H9 (cell line): ENCODE measurements at regions not wholly inside any gene's neighbourhood (a gene's known extent, or its start where the extent isn't known, plus 50 kb on each side); places are given as distances from the start of the nearest gene placed in this dataset.

Experiments used
- DNase-seq: peaks from one replicate; pipeline ENCODE4 v3.0.0-alpha.2; 2017
- H2AFZ ChIP-seq: one replicate; pipeline ENCODE4 v1.6.1; 2013; ENCODE audit warnings: mild to moderate bottlenecking, low read length, control low read depth, moderate library complexity
- H2AK5ac ChIP-seq: 2 replicates; pipeline ENCODE4 v1.6.1; 2013; ENCODE audit warnings: low read length, control low read depth, mixed read lengths; ENCODE audit not compliant: insufficient read length
- H2BK120ac ChIP-seq: one replicate; pipeline ENCODE4 v1.6.1; 2013; ENCODE audit warnings: low read depth, mild to moderate bottlenecking, low read length, control low read depth, inconsistent platforms; ENCODE audit not compliant: poor library complexity, severe bottlenecking
- H2BK12ac ChIP-seq: 2 replicates; pipeline ENCODE4 v1.6.1; 2013; ENCODE audit warnings: low read length, control low read depth, mixed read lengths, low read depth; ENCODE audit not compliant: insufficient read length
- H2BK15ac ChIP-seq: 2 replicates; pipeline ENCODE4 v1.6.1; 2013; ENCODE audit warnings: low read depth, low read length, control low read depth
- H2BK20ac ChIP-seq: one replicate; pipeline ENCODE4 v1.6.1; 2013; ENCODE audit warnings: low read depth, mild to moderate bottlenecking, low read length, control low read depth, inconsistent platforms; ENCODE audit not compliant: poor library complexity, severe bottlenecking
- H2BK5ac ChIP-seq: 2 replicates; pipeline ENCODE4 v1.6.1; 2013; ENCODE audit warnings: low read length, control low read depth, mixed read lengths; ENCODE audit not compliant: insufficient read length
- H3K14ac ChIP-seq: 2 replicates; pipeline ENCODE4 v1.6.1; 2013; ENCODE audit warnings: low read length, control low read depth; ENCODE audit not compliant: insufficient read depth
- H3K18ac ChIP-seq: 2 replicates; pipeline ENCODE4 v1.6.1; 2013; ENCODE audit warnings: low read depth, mild to moderate bottlenecking, mixed read lengths, low read length, control low read depth; ENCODE audit not compliant: insufficient read length
- H3K23ac ChIP-seq: 2 replicates; pipeline ENCODE4 v1.6.1; 2013; ENCODE audit warnings: low read length, control low read depth, mixed read lengths, low read depth; ENCODE audit not compliant: insufficient read length
- H3K23me2 ChIP-seq: 2 replicates; pipeline ENCODE4 v1.6.1; 2013; ENCODE audit warnings: low read depth, mild to moderate bottlenecking, mixed read lengths, low read length, control low read depth; ENCODE audit not compliant: insufficient read length, poor library complexity, severe bottlenecking
- H3K27ac ChIP-seq: 2 replicates; pipeline ENCODE4 v1.5.1; 2013; ENCODE audit warnings: low read length, control low read depth, mixed read lengths, low read depth; ENCODE audit not compliant: insufficient read length
- H3K27me3 ChIP-seq: 2 replicates; pipeline ENCODE4 v1.6.1; 2013; ENCODE audit warnings: low read length, control low read depth, inconsistent platforms; ENCODE audit not compliant: insufficient read depth
- H3K4ac ChIP-seq: 2 replicates; pipeline ENCODE4 v1.6.1; 2013; ENCODE audit warnings: low read depth, mild to moderate bottlenecking, control low read depth, inconsistent platforms, low read length, moderate library complexity
- H3K4me1 ChIP-seq: 2 replicates; pipeline ENCODE4 v1.6.1; 2013; ENCODE audit warnings: low read length, control low read depth, inconsistent platforms; ENCODE audit not compliant: insufficient read depth
- H3K4me2 ChIP-seq: 2 replicates; pipeline ENCODE4 v1.6.1; 2013; ENCODE audit warnings: low read length, control low read depth, mixed read lengths; ENCODE audit not compliant: insufficient read length, insufficient read depth
- H3K56ac ChIP-seq: 2 replicates; pipeline ENCODE4 v1.6.1; 2013; ENCODE audit warnings: low read depth, mild to moderate bottlenecking, mixed read lengths, low read length, control low read depth; ENCODE audit not compliant: insufficient read length
- H3K79me1 ChIP-seq: 2 replicates; pipeline ENCODE4 v1.6.1; 2013; ENCODE audit warnings: low read depth, mild to moderate bottlenecking, moderate library complexity, low read length, control low read depth, inconsistent platforms; ENCODE audit not compliant: insufficient read depth, poor library complexity, severe bottlenecking
- H3K79me2 ChIP-seq: 2 replicates; pipeline ENCODE4 v1.6.1; 2013; ENCODE audit warnings: low read length, control low read depth, inconsistent platforms; ENCODE audit not compliant: insufficient read depth
- H3K9ac ChIP-seq: 2 replicates; pipeline ENCODE4 v1.6.1; 2013; ENCODE audit warnings: low read length, control low read depth, mixed read lengths; ENCODE audit not compliant: insufficient read length; ENCODE audit errors: extremely low read depth
- H3K9me3 ChIP-seq: one replicate; pipeline ENCODE4 v1.6.1; 2013; ENCODE audit warnings: low read depth, low read length, inconsistent platforms; ENCODE audit not compliant: control insufficient read depth
- H3T11ph ChIP-seq: one replicate; pipeline ENCODE4 v1.6.1; 2013; ENCODE audit warnings: mild to moderate bottlenecking, low read length, control low read depth, inconsistent platforms
- H4K20me1 ChIP-seq: one replicate; pipeline ENCODE4 v1.6.1; 2013; ENCODE audit not compliant: control insufficient read depth, insufficient read length, insufficient read depth
- H4K5ac ChIP-seq: 2 replicates; pipeline ENCODE4 v1.6.1; 2013; ENCODE audit warnings: low read depth, mild to moderate bottlenecking, mixed read lengths, low read length, control low read depth; ENCODE audit not compliant: insufficient read length
- H4K8ac ChIP-seq: replicated peaks from 2 replicates; pipeline ENCODE4 v1.6.1; 2013; ENCODE audit warnings: low read length, control low read depth, mixed read lengths, low read depth; ENCODE audit not compliant: insufficient read length
- H4K91ac ChIP-seq: 2 replicates; pipeline ENCODE4 v1.6.1; 2013; ENCODE audit warnings: low read depth, mild to moderate bottlenecking, moderate library complexity, mixed read lengths, low read length, control low read depth; ENCODE audit not compliant: insufficient read length
- H3K27ac Mint-ChIP-seq, 3 experiments: 2 replicates in 2 of 3; 3 replicates in 1 of 3; pipeline ENCODE4 v1.8.0; 2020 to 2021; ENCODE audit warnings: mixed read lengths in 3 of 3, mild to moderate bottlenecking in 1 of 3, moderate library complexity in 1 of 3
- H3K27me3 Mint-ChIP-seq: 2 replicates; pipeline ENCODE4 v1.8.0; 2021; ENCODE audit warnings: low read depth, mild to moderate bottlenecking, moderate library complexity, mixed read lengths
- H3K36me3 Mint-ChIP-seq, 3 experiments: 2 replicates in 2 of 3; 3 replicates in 1 of 3; pipeline ENCODE4 v1.8.0; 2020 to 2021; ENCODE audit warnings: low read depth in 3 of 3, mixed read lengths in 3 of 3; ENCODE audit not compliant: insufficient read depth in 1 of 3
- H3K4me1 Mint-ChIP-seq, 2 experiments: 2 replicates each; pipeline ENCODE4 v1.8.0; 2020; ENCODE audit warnings: mixed read lengths in 2 of 2
- H3K4me3 Mint-ChIP-seq, 2 experiments: 2 replicates in 1 of 2; 3 replicates in 1 of 2; pipeline ENCODE4 v1.8.0; 2020 to 2021; ENCODE audit warnings: mild to moderate bottlenecking in 2 of 2, mixed read lengths in 2 of 2, moderate library complexity in 1 of 2
- H3K9me3 Mint-ChIP-seq, 2 experiments: 2 replicates in 1 of 2; 3 replicates in 1 of 2; pipeline ENCODE4 v1.8.0; 2020; ENCODE audit warnings: mild to moderate bottlenecking in 2 of 2, mixed read lengths in 2 of 2, moderate library complexity in 1 of 2
- CTCF ChIP-seq: fragments of 200-600 bp; sonication (generic); conservative IDR thresholded peaks from 3 replicates; pipeline ENCODE4 v1.8.0; 2021; ENCODE audit warnings: antibody characterized with exemption, mild to moderate bottlenecking
- WGBS: extraction: QIAGEN DNeasy Blood & Tissue Kit; methylation state at CpG from one replicate; pipeline ENCODE4 v1.1.7; 2013; ENCODE audit warnings: missing lambda C conversion rate, low lambda C conversion rate, mixed read lengths; ENCODE audit not compliant: insufficient read length; ENCODE audit errors: extremely low coverage; 5-methylcytosine and 5-hydroxymethylcytosine counted together

GRCh38 chr4:74559853-74560252 lies 114.9 kb downstream of the AREG start:
- Histone ChIP-seq H2BK5ac (no peak overlapping the region), H3K23ac (no peak overlapping the region), H2AK5ac (no peak overlapping the region), H3K56ac (no peak overlapping the region), H4K91ac (no peak overlapping the region), H3K4me2 (no peak overlapping the region), H2BK120ac (no peak overlapping the region), H3K23me2 (no peaks in the 10 kb centered on the region), H3K79me1 (no peaks in the 10 kb centered on the region), H3K14ac (no peak overlapping the region), H4K5ac (no peak overlapping the region), H2AFZ (no peak overlapping the region), H3K27ac (no peak overlapping the region), H3K79me2 (no peaks in the 10 kb centered on the region), H4K8ac (no peak overlapping the region), H2BK20ac (no peak overlapping the region), H3K4me1 (no peaks in the 10 kb centered on the region), H4K20me1 (no peaks in the 10 kb centered on the region), H3K18ac (no peak overlapping the region), H2BK15ac (no peak overlapping the region), H2BK12ac (no peak overlapping the region), H3T11ph (no peak overlapping the region), H3K9me3 (no peaks in the 10 kb centered on the region), H3K27me3 (no peaks in the 10 kb centered on the region), H3K4ac (no peak overlapping the region), H3K9ac (no peak overlapping the region)
- no peaks in the 10 kb centered on the region for H3K27me3 Mint-ChIP-seq
- peaks cover 5 to 9% of the 10 kb centered on the region in 2 experiments for H3K4me1 Mint-ChIP-seq
- DNase-seq: no peak
- H3K36me3 Mint-ChIP-seq: peaks cover 2 to 11% (median 2%) of the 10 kb centered on the region in 3 experiments; a peak in 5 of 7 replicates
- H3K4me3 Mint-ChIP-seq: no peak overlapping the region
- no peak overlapping the region for H3K27ac Mint-ChIP-seq
- WGBS: no CpG with 5 or more reads among the region's 1 CpG
- TF ChIP-seq CTCF: no peak
- peaks cover 14 to 16% of the 10 kb centered on the region in 2 experiments for H3K9me3 Mint-ChIP-seq
